ENCODE measurements at regions not wholly inside any gene's neighbourhood (a gene's known extent, or its start where the extent isn't known, plus 50 kb on each side); places are given as distances from the start of the nearest gene placed in this dataset.

DNA sequence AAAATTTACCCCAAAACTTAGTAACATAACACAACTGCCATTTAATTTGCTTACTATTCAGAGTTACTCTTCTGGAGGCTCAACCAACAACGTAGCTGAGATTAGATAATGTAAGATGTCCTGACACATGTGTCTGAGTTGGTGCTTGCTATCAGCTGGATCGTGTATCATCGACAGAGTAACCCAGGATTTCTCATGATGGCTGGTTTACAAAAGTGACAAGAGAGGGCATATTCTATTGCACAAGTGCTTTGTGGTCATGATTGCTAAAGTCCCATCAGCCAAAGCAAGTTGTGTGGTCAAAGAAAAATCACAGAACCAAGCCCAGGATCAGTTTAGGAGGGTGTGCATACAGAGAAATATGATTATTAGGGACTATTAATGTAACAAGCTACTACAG, 73.4 kb downstream of the CAPZA3 start:
- Histone ChIP-seq H2BK5ac (ENCODE audit: low read depth, low read length, poor library complexity, severe bottlenecking) (no peak overlapping the region), H3K23ac (ENCODE audit: low read depth, low read length) (no peak overlapping the region), H3K27me3 (ENCODE audit: control insufficient read depth, insufficient read depth, low read length) (no peaks in the 10 kb centered on the region), H3K14ac (replicated peaks; ENCODE audit: low read depth, low read length) (no peak overlapping the region), H3K36me3 (ENCODE audit: control insufficient read depth, insufficient read depth, low read length) (no peaks in the 10 kb centered on the region), H3K4ac (ENCODE audit: low read depth, low read length) (no peak overlapping the region), H2AK9ac (replicated peaks; ENCODE audit: low read depth, low read length, poor library complexity) (no peak overlapping the region), H3K56ac (ENCODE audit: extremely low read depth, insufficient read depth, low read length) (no peak overlapping the region), H3K18ac (ENCODE audit: low read depth, low read length) (no peak overlapping the region), H4K20me1 (ENCODE audit: insufficient read depth, low read length) (no peaks in the 10 kb centered on the region), H2BK15ac (ENCODE audit: low read depth, low read length) (no peak overlapping the region), H4K8ac (ENCODE audit: low read depth in 2 of 2, low read length in 2 of 2) (no peak overlapping the region), H2AFZ (replicated peaks; ENCODE audit: low read length, poor library complexity) (no peak overlapping the region), H3K4me1 (ENCODE audit: control insufficient read depth, insufficient read depth, low read length) (no peaks in the 10 kb centered on the region), H2BK20ac (ENCODE audit: low read depth, low read length) (no peak overlapping the region), H2BK120ac (ENCODE audit: low read depth, low read length) (no peak overlapping the region), H3K9me3 (ENCODE audit: control insufficient read depth, insufficient read depth, low read length) (no peaks in the 10 kb centered on the region), H4K5ac (ENCODE audit: low read depth, low read length) (no peak overlapping the region), H2AK5ac (ENCODE audit: low read depth, low read length) (no peak overlapping the region), H3K9ac (ENCODE audit: low read depth, low read length) (no peak overlapping the region), H3K27ac (ENCODE audit: insufficient read depth, low read length) (no peak overlapping the region), H3K9me1 (ENCODE audit: insufficient read depth, low read length) (no peaks in the 10 kb centered on the region), H3K79me1 (ENCODE audit: low read depth in 1 of 2, low read length in 2 of 2) (no peaks in the 10 kb centered on the region), H3K4me3 (ENCODE audit: insufficient read depth, low read depth, low read length) (no peak overlapping the region), H3K4me2 (ENCODE audit: low read depth, low read length) (no peak overlapping the region), H4K91ac (ENCODE audit: insufficient read depth, low read depth, low read length) (no peak overlapping the region)
- intact Hi-C loops (cut with micrococcal nuclease) (no loop called here), in situ Hi-C loops (cut with MboI; ENCODE audit: low sequenced_read_pairs) (no loop called here), dilution Hi-C loops (cut with HindIII; ENCODE audit: low sequenced_read_pairs, unreplicated experiment) (no loop called here)
- CTCF ChIA-PET, result no interaction called here
- WGBS, 2 experiments (ENCODE audit: extremely low coverage in 2 of 2, insufficient read length in 1 of 2), result 33% methylated on average over 2 of the region's 3 CpGs; no CpG with 5 or more reads in 1 of the 2 experiments
- POLR2A ChIA-PET (ENCODE audit: unreplicated experiment), result no interaction called here
- DNase-seq, result no peak
- ATAC-seq (ENCODE audit: low read depth), result no peak
- TF ChIP-seq NFE2L2 (IDR thresholded peaks at IDR 0.05; ENCODE audit: low read depth, low read length) (no peak), MAZ (IDR thresholded peaks at IDR 0.05; ENCODE audit: borderline replicate concordance, low read depth, low read length) (no peak)
- TF ChIP-seq, protein P1, sequence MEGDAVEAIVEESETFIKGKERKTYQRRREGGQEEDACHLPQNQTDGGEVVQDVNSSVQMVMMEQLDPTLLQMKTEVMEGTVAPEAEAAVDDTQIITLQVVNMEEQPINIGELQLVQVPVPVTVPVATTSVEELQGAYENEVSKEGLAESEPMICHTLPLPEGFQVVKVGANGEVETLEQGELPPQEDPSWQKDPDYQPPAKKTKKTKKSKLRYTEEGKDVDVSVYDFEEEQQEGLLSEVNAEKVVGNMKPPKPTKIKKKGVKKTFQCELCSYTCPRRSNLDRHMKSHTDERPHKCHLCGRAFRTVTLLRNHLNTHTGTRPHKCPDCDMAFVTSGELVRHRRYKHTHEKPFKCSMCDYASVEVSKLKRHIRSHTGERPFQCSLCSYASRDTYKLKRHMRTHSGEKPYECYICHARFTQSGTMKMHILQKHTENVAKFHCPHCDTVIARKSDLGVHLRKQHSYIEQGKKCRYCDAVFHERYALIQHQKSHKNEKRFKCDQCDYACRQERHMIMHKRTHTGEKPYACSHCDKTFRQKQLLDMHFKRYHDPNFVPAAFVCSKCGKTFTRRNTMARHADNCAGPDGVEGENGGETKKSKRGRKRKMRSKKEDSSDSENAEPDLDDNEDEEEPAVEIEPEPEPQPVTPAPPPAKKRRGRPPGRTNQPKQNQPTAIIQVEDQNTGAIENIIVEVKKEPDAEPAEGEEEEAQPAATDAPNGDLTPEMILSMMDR (conservative IDR thresholded peaks at IDR 0.05; ENCODE audit: low read depth, low read length), result no peak
- no TSS peak for BruUV-seq (replicated peaks)

Data from IMR-90 (cell line).